Panc1 (cell line): ENCODE measurements at regions not wholly inside any gene's neighbourhood (a gene's known extent, or its start where the extent isn't known, plus 50 kb on each side); places are given as distances from the start of the nearest gene placed in this dataset.

Source experiments
- SIN3A ChIP-seq: IDR thresholded peaks from 2 replicates; pipeline ENCODE4 v1.6.1; 2012; ENCODE audit warnings: low read depth, mild to moderate bottlenecking, low read length, moderate library complexity, borderline replicate concordance; ENCODE audit not compliant: insufficient read depth
- TF ChIP-seq, protein P1 (sequence below): fragments of 450-650 bp; IDR thresholded peaks from 2 replicates; pipeline ENCODE4 v1.5.1; 2017; ENCODE audit warnings: mild to moderate bottlenecking
- TF ChIP-seq, protein P2 (sequence below), 2 experiments: IDR thresholded peaks; 2 replicates each; pipeline ENCODE4 v1.6.1; 2011 to 2012; ENCODE audit warnings: low read depth in 2 of 2, control low read depth in 1 of 2, low read length in 1 of 2, mild to moderate bottlenecking in 1 of 2, moderate library complexity in 1 of 2; ENCODE audit not compliant: insufficient read depth in 1 of 2

DNA sequence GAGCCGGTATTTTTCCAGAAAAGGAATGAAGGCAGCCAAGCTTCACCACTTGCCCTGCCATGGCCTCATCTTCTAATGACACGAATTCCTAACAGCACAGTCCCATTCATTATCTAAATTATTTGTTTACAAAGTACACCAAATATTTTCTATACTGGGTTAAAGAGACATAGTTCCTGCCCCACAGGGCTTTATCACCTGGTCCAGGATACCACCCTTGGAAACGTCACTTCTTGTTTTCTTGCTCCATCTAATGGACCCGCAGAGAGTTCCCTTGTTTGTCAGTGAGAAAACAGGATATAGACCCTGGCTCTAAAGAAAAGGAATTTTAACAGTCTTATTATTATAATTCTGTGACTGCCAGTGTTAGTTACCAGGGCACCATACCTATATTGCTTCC lies 1165.4 kb downstream of the GATA3 start:
- TF ChIP-seq, protein P1, sequence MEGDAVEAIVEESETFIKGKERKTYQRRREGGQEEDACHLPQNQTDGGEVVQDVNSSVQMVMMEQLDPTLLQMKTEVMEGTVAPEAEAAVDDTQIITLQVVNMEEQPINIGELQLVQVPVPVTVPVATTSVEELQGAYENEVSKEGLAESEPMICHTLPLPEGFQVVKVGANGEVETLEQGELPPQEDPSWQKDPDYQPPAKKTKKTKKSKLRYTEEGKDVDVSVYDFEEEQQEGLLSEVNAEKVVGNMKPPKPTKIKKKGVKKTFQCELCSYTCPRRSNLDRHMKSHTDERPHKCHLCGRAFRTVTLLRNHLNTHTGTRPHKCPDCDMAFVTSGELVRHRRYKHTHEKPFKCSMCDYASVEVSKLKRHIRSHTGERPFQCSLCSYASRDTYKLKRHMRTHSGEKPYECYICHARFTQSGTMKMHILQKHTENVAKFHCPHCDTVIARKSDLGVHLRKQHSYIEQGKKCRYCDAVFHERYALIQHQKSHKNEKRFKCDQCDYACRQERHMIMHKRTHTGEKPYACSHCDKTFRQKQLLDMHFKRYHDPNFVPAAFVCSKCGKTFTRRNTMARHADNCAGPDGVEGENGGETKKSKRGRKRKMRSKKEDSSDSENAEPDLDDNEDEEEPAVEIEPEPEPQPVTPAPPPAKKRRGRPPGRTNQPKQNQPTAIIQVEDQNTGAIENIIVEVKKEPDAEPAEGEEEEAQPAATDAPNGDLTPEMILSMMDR = peak; percentile 9; the same call in 1 of the 2 replicates
- TF ChIP-seq SIN3A = no peak
- TF ChIP-seq, protein P2, sequence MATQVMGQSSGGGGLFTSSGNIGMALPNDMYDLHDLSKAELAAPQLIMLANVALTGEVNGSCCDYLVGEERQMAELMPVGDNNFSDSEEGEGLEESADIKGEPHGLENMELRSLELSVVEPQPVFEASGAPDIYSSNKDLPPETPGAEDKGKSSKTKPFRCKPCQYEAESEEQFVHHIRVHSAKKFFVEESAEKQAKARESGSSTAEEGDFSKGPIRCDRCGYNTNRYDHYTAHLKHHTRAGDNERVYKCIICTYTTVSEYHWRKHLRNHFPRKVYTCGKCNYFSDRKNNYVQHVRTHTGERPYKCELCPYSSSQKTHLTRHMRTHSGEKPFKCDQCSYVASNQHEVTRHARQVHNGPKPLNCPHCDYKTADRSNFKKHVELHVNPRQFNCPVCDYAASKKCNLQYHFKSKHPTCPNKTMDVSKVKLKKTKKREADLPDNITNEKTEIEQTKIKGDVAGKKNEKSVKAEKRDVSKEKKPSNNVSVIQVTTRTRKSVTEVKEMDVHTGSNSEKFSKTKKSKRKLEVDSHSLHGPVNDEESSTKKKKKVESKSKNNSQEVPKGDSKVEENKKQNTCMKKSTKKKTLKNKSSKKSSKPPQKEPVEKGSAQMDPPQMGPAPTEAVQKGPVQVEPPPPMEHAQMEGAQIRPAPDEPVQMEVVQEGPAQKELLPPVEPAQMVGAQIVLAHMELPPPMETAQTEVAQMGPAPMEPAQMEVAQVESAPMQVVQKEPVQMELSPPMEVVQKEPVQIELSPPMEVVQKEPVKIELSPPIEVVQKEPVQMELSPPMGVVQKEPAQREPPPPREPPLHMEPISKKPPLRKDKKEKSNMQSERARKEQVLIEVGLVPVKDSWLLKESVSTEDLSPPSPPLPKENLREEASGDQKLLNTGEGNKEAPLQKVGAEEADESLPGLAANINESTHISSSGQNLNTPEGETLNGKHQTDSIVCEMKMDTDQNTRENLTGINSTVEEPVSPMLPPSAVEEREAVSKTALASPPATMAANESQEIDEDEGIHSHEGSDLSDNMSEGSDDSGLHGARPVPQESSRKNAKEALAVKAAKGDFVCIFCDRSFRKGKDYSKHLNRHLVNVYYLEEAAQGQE (IDR thresholded peaks at IDR 0.05; ENCODE audit: insufficient read depth in 1 of 2, low read depth in 2 of 2, low read length in 1 of 2) = no peak
